HG03469 (cell line): ENCODE measurements at regions not wholly inside any gene's neighbourhood (a gene's known extent, or its start where the extent isn't known, plus 50 kb on each side); places are given as distances from the start of the nearest gene placed in this dataset.
"Not testable (repeated sequence)": the region's sequence is repeated elsewhere in the genome, so short reads cannot be mapped to it uniquely, and the experiment has no call there.

Experiments used
- ATAC-seq: cut with Tn5 transposase; IDR thresholded peaks from one replicate; pipeline ENCODE4 v1.9.1; 2021; ENCODE audit warnings: mild to moderate bottlenecking, moderate library complexity, moderate number of reproducible peaks; ENCODE audit not compliant: unreplicated experiment

GRCh38 chr2:87687550-87688270 lies 60.2 kb upstream of the PLGLB2 start:
- ATAC-seq = not testable (repeated sequence)

GRCh38 chr2:87691899-87692592 lies 55.8 kb upstream of the PLGLB2 start:
- ATAC-seq = not testable (repeated sequence)

- ATAC-seq = not testable (repeated sequence)
Measured at GRCh38 chr2:87692914-87693313, 55.0 kb upstream of the PLGLB2 start.

- ATAC-seq = not testable (repeated sequence)
Measured at GRCh38 chr2:87693882-87694281, 54.0 kb upstream of the PLGLB2 start.

GRCh38 chr2:87695596-87696323 lies 52.1 kb upstream of the PLGLB2 start:
- not testable (repeated sequence) for ATAC-seq
